MM.1S (cell line): ENCODE measurements at regions not wholly inside any gene's neighbourhood (a gene's known extent, or its start where the extent isn't known, plus 50 kb on each side); places are given as distances from the start of the nearest gene placed in this dataset.

ENCODE experiments used
- EZH2 ChIP-seq: fragments of 300-600 bp; sonication (generic); optimal IDR thresholded peaks from 2 replicates; pipeline ENCODE3; 2017; ENCODE audit warnings: low read depth, mild to moderate bottlenecking, antibody characterized with exemption, low read length, mixed read lengths
- EZH2phosphoT487 ChIP-seq: fragments of 300-600 bp; sonication (generic); IDR thresholded peaks from 2 replicates; pipeline ENCODE4 v1.6.1; 2018; ENCODE audit warnings: antibody characterized with exemption, low read length
- TF ChIP-seq, protein P1 (sequence below): fragments of 300-600 bp; sonication (generic); IDR thresholded peaks from 2 replicates; pipeline ENCODE4 v1.5.1; 2016; ENCODE audit warnings: antibody characterized with exemption, low read length, mixed read lengths

DNA sequence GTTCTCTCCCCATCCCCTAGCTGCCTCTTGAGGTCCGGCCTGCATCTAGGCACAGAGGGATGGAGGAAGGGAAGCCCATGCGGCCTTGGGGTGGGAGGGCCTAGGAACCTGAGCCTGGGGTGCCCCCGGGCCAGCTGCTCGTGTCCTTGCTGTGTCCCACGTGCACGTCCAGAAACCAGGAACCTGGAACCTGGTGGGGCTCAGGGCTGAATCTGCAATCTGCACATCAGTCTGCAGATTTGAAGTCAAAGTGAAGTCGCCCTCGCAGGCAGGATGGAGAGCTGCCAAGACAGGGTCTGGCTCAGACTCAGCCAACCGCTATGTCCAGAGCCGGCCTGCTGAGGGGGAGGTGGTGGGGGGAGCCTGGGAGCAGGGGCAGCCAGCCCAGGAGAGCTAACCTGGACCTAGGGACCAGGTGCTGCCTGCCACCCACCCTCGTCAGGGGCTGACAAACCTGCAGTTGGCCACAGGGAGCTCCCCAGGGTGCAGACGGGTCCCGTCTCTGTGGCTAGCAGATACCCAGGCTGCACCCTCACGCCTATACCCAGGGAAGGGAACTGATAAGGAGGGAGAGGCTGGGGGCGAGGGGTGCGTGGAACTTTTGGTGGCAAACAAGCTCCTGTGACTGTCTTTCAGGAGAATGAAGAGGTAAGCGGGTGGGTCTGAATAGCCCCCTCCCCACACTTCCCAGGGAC lies 103.5 kb upstream of the SIMC1 start:
- TF ChIP-seq EZH2 (no peak), EZH2phosphoT487 (no peak)
- TF ChIP-seq, protein P1, sequence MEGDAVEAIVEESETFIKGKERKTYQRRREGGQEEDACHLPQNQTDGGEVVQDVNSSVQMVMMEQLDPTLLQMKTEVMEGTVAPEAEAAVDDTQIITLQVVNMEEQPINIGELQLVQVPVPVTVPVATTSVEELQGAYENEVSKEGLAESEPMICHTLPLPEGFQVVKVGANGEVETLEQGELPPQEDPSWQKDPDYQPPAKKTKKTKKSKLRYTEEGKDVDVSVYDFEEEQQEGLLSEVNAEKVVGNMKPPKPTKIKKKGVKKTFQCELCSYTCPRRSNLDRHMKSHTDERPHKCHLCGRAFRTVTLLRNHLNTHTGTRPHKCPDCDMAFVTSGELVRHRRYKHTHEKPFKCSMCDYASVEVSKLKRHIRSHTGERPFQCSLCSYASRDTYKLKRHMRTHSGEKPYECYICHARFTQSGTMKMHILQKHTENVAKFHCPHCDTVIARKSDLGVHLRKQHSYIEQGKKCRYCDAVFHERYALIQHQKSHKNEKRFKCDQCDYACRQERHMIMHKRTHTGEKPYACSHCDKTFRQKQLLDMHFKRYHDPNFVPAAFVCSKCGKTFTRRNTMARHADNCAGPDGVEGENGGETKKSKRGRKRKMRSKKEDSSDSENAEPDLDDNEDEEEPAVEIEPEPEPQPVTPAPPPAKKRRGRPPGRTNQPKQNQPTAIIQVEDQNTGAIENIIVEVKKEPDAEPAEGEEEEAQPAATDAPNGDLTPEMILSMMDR = no peak
